PC-3 (cell line): ENCODE measurements at regions not wholly inside any gene's neighbourhood (a gene's known extent, or its start where the extent isn't known, plus 50 kb on each side); places are given as distances from the start of the nearest gene placed in this dataset.
A peak's percentile ranks its signal among the peaks of the same experiment; 100 is the strongest.
"Not testable (repeated sequence)": the region's sequence is repeated elsewhere in the genome, so short reads cannot be mapped to it uniquely, and the experiment has no call there.

ENCODE experiments used
- ATAC-seq: fragments of 200-7000 bp; cut with Tn5 transposase; 2 replicates; pipeline ENCODE4 v1.9.1; 2020; ENCODE audit warnings: mild to moderate bottlenecking, moderate library complexity
- BruUV-seq: library from RNA; stranded (reverse); fragments of 400-500 nt; replicated peaks from 2 replicates; lab custom pipeline; 2021; lab: Mats Ljungman, UMichigan
- CTCF ChIA-PET: fragments of 300-600 bp; sonication (Branson Sonifier 250); formaldehyde crosslinking; loops from one replicate; lab custom pipeline; 2022; ENCODE audit warnings: antibody characterized with exemption; lab: Charles Lee
- POLR2A ChIA-PET: fragments of 300-600 bp; sonication (Branson Sonifier 250); formaldehyde crosslinking; loops from one replicate; lab custom pipeline; 2022; ENCODE audit warnings: antibody characterized with exemption; ENCODE audit not compliant: unreplicated experiment; lab: Charles Lee
- DNase-seq: peaks from one replicate; pipeline ENCODE4 v3.0.0-alpha.2; 2015
- H2AFZ ChIP-seq: fragments of 300-600 bp; sonication (generic); 2 replicates; pipeline ENCODE4 v1.6.0; 2016; ENCODE audit warnings: antibody characterized with exemption, low read length
- H3F3A ChIP-seq: fragments of 300-600 bp; sonication (generic); one replicate; pipeline ENCODE4 v1.6.0; 2017; ENCODE audit warnings: antibody characterized with exemption, low read length, control low read depth, mild to moderate bottlenecking; ENCODE audit not compliant: unreplicated experiment
- H3K27ac ChIP-seq: fragments of 300-600 bp; sonication (generic); 2 replicates; pipeline ENCODE4 v1.5.1; 2016; ENCODE audit warnings: mild to moderate bottlenecking, low read length
- H3K27me3 ChIP-seq: fragments of 300-600 bp; sonication (generic); 2 replicates; pipeline ENCODE4 v1.6.1; 2016; ENCODE audit warnings: low read length, mixed read lengths
- H3K36me3 ChIP-seq: fragments of 300-600 bp; sonication (generic); 2 replicates; pipeline ENCODE4 v1.6.1; 2016; ENCODE audit warnings: low read depth, mixed run types, low read length, mixed read lengths
- H3K4me1 ChIP-seq: fragments of 300-600 bp; sonication (generic); 2 replicates; pipeline ENCODE4 v1.5.1; 2016; ENCODE audit warnings: low read length; ENCODE audit not compliant: insufficient read depth
- H3K4me2 ChIP-seq: fragments of 300-600 bp; sonication (generic); 2 replicates; pipeline ENCODE4 v1.6.0; 2016; ENCODE audit warnings: low read length
- H3K4me3 ChIP-seq: fragments of 300-600 bp; sonication (generic); 2 replicates; pipeline ENCODE4 v1.5.1; 2016; ENCODE audit warnings: mild to moderate bottlenecking, low read length, mixed read lengths
- H3K79me2 ChIP-seq: fragments of 300-600 bp; sonication (generic); 2 replicates; pipeline ENCODE4 v1.6.1; 2017; ENCODE audit warnings: low read length, mixed read lengths
- H3K9ac ChIP-seq: fragments of 300-600 bp; sonication (generic); 2 replicates; pipeline ENCODE4 v1.6.0; 2016; ENCODE audit warnings: mild to moderate bottlenecking, low read length
- H3K9me2 ChIP-seq: fragments of 300-600 bp; sonication (generic); replicated peaks from 2 replicates; pipeline ENCODE4 v1.6.1; 2016; ENCODE audit warnings: mixed run types, low read length, mixed read lengths
- H3K9me3 ChIP-seq: fragments of 300-600 bp; sonication (generic); 2 replicates; pipeline ENCODE4 v1.6.1; 2016; ENCODE audit warnings: low read length, mixed read lengths
- H4K20me1 ChIP-seq: fragments of 300-600 bp; sonication (generic); 2 replicates; pipeline ENCODE4 v1.6.1; 2016; ENCODE audit warnings: low read length, mixed read lengths
- EZH2 ChIP-seq: fragments of 300-600 bp; sonication (generic); IDR thresholded peaks from one replicate; pipeline ENCODE4 v1.6.1; 2017; ENCODE audit warnings: antibody characterized with exemption, mild to moderate bottlenecking, low read length; ENCODE audit not compliant: unreplicated experiment
- EZH2phosphoT487 ChIP-seq: fragments of 300-600 bp; sonication (generic); IDR thresholded peaks from 2 replicates; pipeline ENCODE4 v1.6.1; 2018; ENCODE audit warnings: mild to moderate bottlenecking, antibody characterized with exemption, low read length, borderline replicate concordance
- intact Hi-C: fragments of 100-400 bp; cut with micrococcal nuclease; formaldehyde crosslinking; loops from 2 replicates; pipeline ENCODE4 v1.9.0; 2023
- TF ChIP-seq, protein P1 (sequence below): fragments of 300-600 bp; sonication (generic); conservative IDR thresholded peaks from 2 replicates; pipeline ENCODE4 v1.5.1; 2017; ENCODE audit warnings: antibody characterized with exemption, low read depth, mild to moderate bottlenecking, low read length

DNA sequence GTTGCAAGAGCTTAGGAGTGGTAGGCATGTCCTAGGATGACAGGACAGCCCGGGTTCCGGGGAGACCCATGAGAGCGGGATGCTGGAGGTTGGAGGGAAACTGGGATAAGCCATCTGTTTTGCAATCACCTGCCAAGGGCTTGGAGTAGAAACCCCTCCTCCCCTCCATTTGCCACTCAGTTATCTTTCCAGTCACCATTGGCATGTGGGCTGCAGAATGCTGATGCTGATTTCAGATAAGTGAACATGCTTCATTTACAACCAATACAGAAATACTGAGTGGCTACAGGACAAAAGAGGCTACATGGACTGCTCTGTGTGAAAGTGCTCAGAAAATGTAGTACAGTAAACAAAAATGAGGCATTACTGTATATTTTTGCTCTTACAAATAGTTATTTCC, 93.4 kb upstream of the KIF2A start:
- no TSS peak for BruUV-seq
- H3K4me1 ChIP-seq: no peaks in the 10 kb centered on the region
- H3K9me2 ChIP-seq: no peaks in the 10 kb centered on the region
- CTCF ChIA-PET: no interaction called here
- H3K9me3 ChIP-seq: no peaks in the 10 kb centered on the region
- POLR2A ChIA-PET: no interaction called here
- no peaks in the 10 kb centered on the region for H3F3A ChIP-seq
- H3K9ac ChIP-seq: no peak overlapping the region
- H3K27ac ChIP-seq: no peak overlapping the region
- no peak for TF ChIP-seq EZH2
- TF ChIP-seq, protein P1, sequence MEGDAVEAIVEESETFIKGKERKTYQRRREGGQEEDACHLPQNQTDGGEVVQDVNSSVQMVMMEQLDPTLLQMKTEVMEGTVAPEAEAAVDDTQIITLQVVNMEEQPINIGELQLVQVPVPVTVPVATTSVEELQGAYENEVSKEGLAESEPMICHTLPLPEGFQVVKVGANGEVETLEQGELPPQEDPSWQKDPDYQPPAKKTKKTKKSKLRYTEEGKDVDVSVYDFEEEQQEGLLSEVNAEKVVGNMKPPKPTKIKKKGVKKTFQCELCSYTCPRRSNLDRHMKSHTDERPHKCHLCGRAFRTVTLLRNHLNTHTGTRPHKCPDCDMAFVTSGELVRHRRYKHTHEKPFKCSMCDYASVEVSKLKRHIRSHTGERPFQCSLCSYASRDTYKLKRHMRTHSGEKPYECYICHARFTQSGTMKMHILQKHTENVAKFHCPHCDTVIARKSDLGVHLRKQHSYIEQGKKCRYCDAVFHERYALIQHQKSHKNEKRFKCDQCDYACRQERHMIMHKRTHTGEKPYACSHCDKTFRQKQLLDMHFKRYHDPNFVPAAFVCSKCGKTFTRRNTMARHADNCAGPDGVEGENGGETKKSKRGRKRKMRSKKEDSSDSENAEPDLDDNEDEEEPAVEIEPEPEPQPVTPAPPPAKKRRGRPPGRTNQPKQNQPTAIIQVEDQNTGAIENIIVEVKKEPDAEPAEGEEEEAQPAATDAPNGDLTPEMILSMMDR: no peak
- DNase-seq: no peak
- ATAC-seq: no peak
- H3K36me3 ChIP-seq: no peaks in the 10 kb centered on the region
- H3K4me3 ChIP-seq: no peak overlapping the region
- H3K79me2 ChIP-seq: no peaks in the 10 kb centered on the region
- no peak overlapping the region for H2AFZ ChIP-seq
- no peaks in the 10 kb centered on the region for H4K20me1 ChIP-seq
- no peak overlapping the region for H3K4me2 ChIP-seq
- intact Hi-C loops: no loop called here
- H3K27me3 ChIP-seq: no peaks in the 10 kb centered on the region

DNA sequence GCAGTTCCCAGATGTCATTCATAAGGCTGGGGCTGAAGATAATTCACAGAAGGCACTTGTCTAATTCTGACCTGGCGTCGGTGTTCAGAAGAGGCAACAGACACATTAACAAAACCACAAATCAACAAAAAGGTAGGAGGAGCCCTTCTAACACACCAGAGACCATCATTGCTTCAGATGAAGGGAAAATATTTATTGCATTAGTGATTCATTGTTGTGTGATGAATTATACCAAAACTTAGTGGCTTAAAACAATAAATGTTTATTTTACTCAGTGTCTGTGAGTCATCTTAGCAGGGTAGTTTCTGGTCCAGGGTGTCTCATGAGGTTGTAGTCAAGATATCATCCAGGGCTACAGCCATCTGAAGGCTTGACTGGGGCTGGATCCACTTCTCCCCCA, 91.3 kb upstream of the KIF2A start:
- no TSS peak for BruUV-seq
- Histone ChIP-seq H3K27ac (no peak overlapping the region), H3K9me2 (no peaks in the 10 kb centered on the region), H3K9ac (no peak overlapping the region), H4K20me1 (no peaks in the 10 kb centered on the region), H3K27me3 (no peaks in the 10 kb centered on the region), H3K4me3 (no peak overlapping the region), H3K36me3 (no peaks in the 10 kb centered on the region), H3F3A (no peaks in the 10 kb centered on the region), H3K79me2 (no peaks in the 10 kb centered on the region), H3K4me2 (no peak overlapping the region), H2AFZ (no peak overlapping the region), H3K9me3 (no peaks in the 10 kb centered on the region), H3K4me1 (no peaks in the 10 kb centered on the region)
- ChIA-PET POLR2A (no interaction called here), CTCF (no interaction called here)
- intact Hi-C loops: no loop called here
- ATAC-seq: peak; percentile 43
- TF ChIP-seq EZH2 (no peak), EZH2phosphoT487 (no peak)
- TF ChIP-seq, protein P1: no peak
- peak; percentile 17 for DNase-seq

DNA sequence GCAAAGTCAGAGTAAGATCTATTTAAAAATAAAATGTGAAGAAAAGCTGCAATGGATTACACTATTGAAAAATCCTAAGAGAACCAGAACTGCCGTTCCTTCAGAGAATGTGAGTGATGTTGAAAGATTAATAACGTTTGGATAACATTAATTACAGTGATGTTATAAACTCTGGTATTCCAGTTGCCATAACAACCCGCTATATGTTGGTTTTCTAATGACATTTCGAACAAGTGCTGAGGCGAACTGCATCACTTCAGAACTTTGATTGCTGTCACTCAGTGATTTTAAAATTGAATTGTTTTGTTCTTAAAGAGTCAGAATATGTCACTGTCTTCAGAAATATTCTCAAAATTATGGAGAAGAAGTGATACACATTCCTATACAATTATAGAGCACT, 89.4 kb upstream of the KIF2A start:
- BruUV-seq: not testable (repeated sequence)

DNA sequence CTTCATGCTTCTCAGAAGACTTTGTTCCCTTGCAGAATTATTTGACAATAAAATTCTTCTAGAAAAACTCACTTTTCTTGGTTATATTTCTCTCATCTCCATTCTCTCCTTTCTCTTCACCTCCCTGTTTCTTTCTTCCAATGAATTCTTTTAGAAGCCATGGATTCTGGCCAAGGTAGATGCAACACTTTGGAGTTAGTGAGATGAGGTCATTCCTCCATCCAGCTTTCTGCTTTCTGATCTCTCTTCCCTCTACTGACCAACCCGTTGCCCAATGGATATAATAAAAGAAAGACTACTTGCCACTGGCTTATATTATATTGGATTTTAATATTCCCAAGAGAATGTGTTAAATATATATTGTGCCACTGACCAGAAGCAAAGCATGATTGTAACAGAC, 88.9 kb upstream of the KIF2A start:
- H4K20me1 ChIP-seq, H3K27ac ChIP-seq, H3K36me3 ChIP-seq, ATAC-seq, H3K4me2 ChIP-seq, H3K9ac ChIP-seq, H3K79me2 ChIP-seq, DNase-seq, intact Hi-C loops, H3F3A ChIP-seq, H3K4me3 ChIP-seq, H2AFZ ChIP-seq, H3K4me1 ChIP-seq, H3K27me3 ChIP-seq, CTCF ChIA-PET, POLR2A ChIA-PET, H3K9me3 ChIP-seq, H3K9me2 ChIP-seq, BruUV-seq: not testable (repeated sequence)

More for the DNA sequence above, 89.4 kb upstream of the KIF2A start:
- H3K36me3 ChIP-seq, H3K27ac ChIP-seq, H3K4me2 ChIP-seq, H3F3A ChIP-seq, intact Hi-C loops, H3K9me3 ChIP-seq, DNase-seq, CTCF ChIA-PET, H4K20me1 ChIP-seq, ATAC-seq, H3K27me3 ChIP-seq, H3K79me2 ChIP-seq, H3K9me2 ChIP-seq, H3K9ac ChIP-seq, POLR2A ChIA-PET, H3K4me1 ChIP-seq, H2AFZ ChIP-seq, H3K4me3 ChIP-seq: not testable (repeated sequence)

DNA sequence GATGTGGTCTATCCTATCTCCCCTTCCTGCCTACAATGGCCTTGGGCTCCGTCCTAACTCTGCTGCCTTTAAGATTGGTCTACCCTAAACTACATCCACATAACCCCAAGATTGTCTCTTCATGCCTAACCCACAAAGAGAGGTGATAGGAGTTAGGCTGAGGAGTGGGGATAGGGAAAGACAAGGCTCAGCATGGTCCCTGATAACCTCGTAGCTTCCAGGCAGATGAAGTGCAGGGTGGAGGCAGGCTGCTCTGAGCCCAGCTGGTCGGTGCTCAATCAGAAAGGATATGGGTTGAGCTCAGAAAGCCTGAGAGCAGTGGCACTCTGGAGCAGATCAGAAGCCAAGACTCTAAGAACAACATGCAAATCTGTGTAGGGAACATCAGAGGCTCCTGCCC, 87.1 kb upstream of the KIF2A start:
- H3K9me3 ChIP-seq, H3K9ac ChIP-seq, H3K27ac ChIP-seq, DNase-seq, H3K4me1 ChIP-seq, CTCF ChIA-PET, H3F3A ChIP-seq, H3K9me2 ChIP-seq, H4K20me1 ChIP-seq, H3K79me2 ChIP-seq, H3K36me3 ChIP-seq, ATAC-seq, intact Hi-C loops, H3K4me3 ChIP-seq, H2AFZ ChIP-seq, BruUV-seq, H3K4me2 ChIP-seq, H3K27me3 ChIP-seq, POLR2A ChIA-PET: not testable (repeated sequence)
